Lower leg skin (tissue), 3 donors: ENCODE measurements at regions not wholly inside any gene's neighbourhood (a gene's known extent, or its start where the extent isn't known, plus 50 kb on each side); places are given as distances from the start of the nearest gene placed in this dataset.
"Not testable (repeated sequence)": the region's sequence is repeated elsewhere in the genome, so short reads cannot be mapped to it uniquely, and the experiment has no call there.

Experiments used
- DNase-seq, 2 donors: peaks; one replicate each; pipeline ENCODE4 v3.0.0-alpha.2; 2019; ENCODE audit warnings: low spot score in 2 of 2
- H3K4me3 ChIP-seq: fragments of 200-600 bp; sonication (generic); 2 replicates; pipeline ENCODE4 v1.5.1; 2017; ENCODE audit warnings: mild to moderate bottlenecking, low read depth; ENCODE audit not compliant: poor library complexity, severe bottlenecking
- WGBS, 2 donors: methylation state at CpG; one replicate each; pipeline ENCODE4 v1.1.5; 2018; 5-methylcytosine and 5-hydroxymethylcytosine counted together
- intact Hi-C: fragments of 100-400 bp; cut with DNase I; formaldehyde crosslinking; loops from one replicate; pipeline ENCODE4 v1.15.0; 2023; ENCODE audit warnings: low total_unique reads

- DNase-seq, intact Hi-C loops, H3K4me3 ChIP-seq: not testable (repeated sequence)
- 100% methylated on average over 1 to 2 of the region's 2 CpGs for WGBS, 2 donors
Observed at GRCh38 chr2:111331099-111331724, 210.5 kb downstream of the BCL2L11 start.

- intact Hi-C loops, DNase-seq: not testable (repeated sequence)
Observed at GRCh38 chr2:111335220-111335907, 214.7 kb downstream of the BCL2L11 start.

GRCh38 chr2:111338474-111338873 lies 217.8 kb downstream of the BCL2L11 start:
- intact Hi-C loops, DNase-seq, H3K4me3 ChIP-seq: not testable (repeated sequence)
- WGBS, 2 donors, result no CpG with 5 or more reads among the region's 2 CpGs

More at GRCh38 chr2:111335220-111335907, 214.7 kb downstream of the BCL2L11 start:
- not testable (repeated sequence) for H3K4me3 ChIP-seq

- WGBS, 2 donors, result no CpG with 5 or more reads among the region's 1 CpG
- H3K4me3 ChIP-seq, intact Hi-C loops, DNase-seq: not testable (repeated sequence)
Observed at GRCh38 chr2:111339476-111339875, 218.8 kb downstream of the BCL2L11 start.

GRCh38 chr2:111344590-111344989 lies 223.9 kb downstream of the BCL2L11 start:
- DNase-seq, H3K4me3 ChIP-seq, intact Hi-C loops: not testable (repeated sequence)
- WGBS, 2 donors, result 13 to 18% methylated on average over 2 of the region's 2 CpGs

- DNase-seq, intact Hi-C loops, H3K4me3 ChIP-seq: not testable (repeated sequence)
- 51 to 78% methylated on average over 1 to 2 of the region's 3 CpGs for WGBS, 2 donors
Observed at GRCh38 chr2:111345439-111345838, 224.7 kb downstream of the BCL2L11 start.

GRCh38 chr2:111346018-111346930 lies 225.6 kb downstream of the BCL2L11 start:
- intact Hi-C loops, H3K4me3 ChIP-seq: not testable (repeated sequence)
- DNase-seq, result peak; percentile 51 to 84
- 6 to 8% methylated on average over 3 to 4 of the region's 14 CpGs for WGBS, 2 donors

- H3K4me3 ChIP-seq, intact Hi-C loops: not testable (repeated sequence)
Observed at GRCh38 chr2:111347695-111348094, 227.0 kb downstream of the BCL2L11 start.

GRCh38 chr2:111348316-111348715 lies 227.6 kb downstream of the BCL2L11 start:
- intact Hi-C loops, DNase-seq, H3K4me3 ChIP-seq: not testable (repeated sequence)
- no CpG with 5 or more reads among the region's 7 CpGs for WGBS, 2 donors

More at GRCh38 chr2:111347695-111348094, 227.0 kb downstream of the BCL2L11 start:
- WGBS, 2 donors, result no CpG with 5 or more reads among the region's 1 CpG
- DNase-seq, result not testable (repeated sequence)

- intact Hi-C loops, H3K4me3 ChIP-seq: not testable (repeated sequence)
- WGBS, 2 donors, result 45 to 62% methylated on average over 4 to 6 of the region's 13 CpGs
- peak in 1 of 2 donors; percentile 73 for DNase-seq
Observed at GRCh38 chr2:111355022-111355817, 234.5 kb downstream of the BCL2L11 start.

GRCh38 chr2:111355823-111356511 lies 235.3 kb downstream of the BCL2L11 start:
- intact Hi-C loops, result not testable (repeated sequence)

GRCh38 chr2:111356512-111357031 lies 235.9 kb downstream of the BCL2L11 start:
- WGBS, 2 donors, result 7% methylated on average over 3 of the region's 6 CpGs; no CpG with 5 or more reads in 1 of the 2 donors
- peak; percentile 61 to 92 for DNase-seq
- intact Hi-C loops, result not testable (repeated sequence)

More at GRCh38 chr2:111355823-111356511, 235.3 kb downstream of the BCL2L11 start:
- DNase-seq, H3K4me3 ChIP-seq: not testable (repeated sequence)
- 81 to 92% methylated on average over 6 to 8 of the region's 11 CpGs for WGBS, 2 donors

GRCh38 chr2:111365986-111366640 lies 245.4 kb downstream of the BCL2L11 start:
- not testable (repeated sequence) for DNase-seq

More at GRCh38 chr2:111356512-111357031, 235.9 kb downstream of the BCL2L11 start:
- H3K4me3 ChIP-seq, result not testable (repeated sequence)

More at GRCh38 chr2:111365986-111366640, 245.4 kb downstream of the BCL2L11 start:
- intact Hi-C loops, H3K4me3 ChIP-seq: not testable (repeated sequence)
- WGBS, 2 donors, result 16 to 26% methylated on average over 5 to 7 of the region's 37 CpGs
